CD8-positive, alpha-beta memory T cell (primary cell): ENCODE measurements at regions not wholly inside any gene's neighbourhood (a gene's known extent, or its start where the extent isn't known, plus 50 kb on each side); places are given as distances from the start of the nearest gene placed in this dataset.

ENCODE experiments used
- CTCF ChIA-PET: fragments of 350-600 bp; sonication (Branson Sonifier 250); formaldehyde crosslinking; loops from one replicate; lab custom pipeline; 2021; ENCODE audit warnings: antibody characterized with exemption; lab: Charles Lee
- POLR2A ChIA-PET: fragments of 350-600 bp; sonication (Branson Sonifier 250); formaldehyde crosslinking; loops from one replicate; lab custom pipeline; 2021; ENCODE audit warnings: antibody characterized with exemption; lab: Charles Lee
- DNase-seq, 5 donors: peaks; one replicate each; pipeline versions ENCODE4 v3.0.0 to v3.0.0-alpha.2; 2020 to 2022; ENCODE audit warnings: mixed read lengths in 1 of 5
- H3K27ac ChIP-seq: one replicate; pipeline ENCODE4 v1.7.0; 2013; ENCODE audit warnings: low read depth, mild to moderate bottlenecking, low read length, moderate library complexity
- H3K27me3 ChIP-seq: 2 replicates; pipeline ENCODE4 v1.7.0; 2013; ENCODE audit warnings: low read length, mild to moderate bottlenecking; ENCODE audit not compliant: insufficient read depth, poor library complexity, severe bottlenecking
- H3K36me3 ChIP-seq: 2 replicates; pipeline ENCODE4 v1.7.0; 2013; ENCODE audit warnings: mild to moderate bottlenecking, low read length, moderate library complexity; ENCODE audit not compliant: insufficient read depth
- H3K4me1 ChIP-seq: 2 replicates; pipeline ENCODE4 v1.7.0; 2013; ENCODE audit warnings: mild to moderate bottlenecking, low read length, moderate library complexity; ENCODE audit not compliant: insufficient read depth
- H3K4me3 ChIP-seq: 2 replicates; pipeline ENCODE4 v1.7.0; 2013; ENCODE audit warnings: mild to moderate bottlenecking, low read length
- H3K9me3 ChIP-seq: 2 replicates; pipeline ENCODE4 v1.7.0; 2013; ENCODE audit warnings: mild to moderate bottlenecking, low read length
- H3K27ac Mint-ChIP-seq, 8 donors: one replicate each; pipeline ENCODE4 v1.8.0; 2020 to 2021; ENCODE audit warnings: mixed read lengths in 8 of 8, mild to moderate bottlenecking in 6 of 8, inconsistent platforms in 3 of 8, moderate library complexity in 3 of 8
- H3K27me3 Mint-ChIP-seq, 2 donors: one replicate each; pipeline ENCODE4 v1.8.0; 2020 to 2021; ENCODE audit warnings: mixed read lengths in 2 of 2, mild to moderate bottlenecking in 1 of 2, moderate library complexity in 1 of 2
- H3K36me3 Mint-ChIP-seq, 3 donors: one replicate each; pipeline ENCODE4 v1.8.0; 2020 to 2021; ENCODE audit warnings: mixed read lengths in 3 of 3, inconsistent platforms in 1 of 3, mild to moderate bottlenecking in 1 of 3
- H3K4me1 Mint-ChIP-seq, 3 donors: one replicate each; pipeline ENCODE4 v1.8.0; 2020 to 2021; ENCODE audit warnings: mixed read lengths in 3 of 3, inconsistent platforms in 1 of 3, mild to moderate bottlenecking in 1 of 3
- H3K4me3 Mint-ChIP-seq, 7 donors: one replicate each; pipeline ENCODE4 v1.8.0; 2020 to 2021; ENCODE audit warnings: mixed read lengths in 7 of 7, mild to moderate bottlenecking in 6 of 7, moderate library complexity in 4 of 7, inconsistent platforms in 2 of 7
- H3K9me3 Mint-ChIP-seq, 5 donors: one replicate each; pipeline ENCODE4 v1.8.0; 2020 to 2022; ENCODE audit warnings: mixed read lengths in 5 of 5, mild to moderate bottlenecking in 3 of 5, moderate library complexity in 2 of 5, inconsistent platforms in 1 of 5

- no peak overlapping the region for H3K27ac Mint-ChIP-seq
- no peak overlapping the region for H3K27ac ChIP-seq
- no peaks in the 10 kb centered on the region for H3K27me3 ChIP-seq
- H3K36me3 Mint-ChIP-seq = no peaks in the 10 kb centered on the region
- H3K36me3 ChIP-seq = no peaks in the 10 kb centered on the region
- no peaks in the 10 kb centered on the region for H3K9me3 Mint-ChIP-seq
- POLR2A ChIA-PET = no interaction called here
- no peaks in the 10 kb centered on the region for H3K4me1 ChIP-seq
- H3K4me3 ChIP-seq = no peak overlapping the region
- CTCF ChIA-PET = no interaction called here
- H3K4me3 Mint-ChIP-seq = no peak overlapping the region
- no peaks in the 10 kb centered on the region for H3K4me1 Mint-ChIP-seq
- H3K9me3 ChIP-seq = no peaks in the 10 kb centered on the region
- DNase-seq = no peak
- H3K27me3 Mint-ChIP-seq = peaks cover 3% of the 10 kb centered on the region in 2 donors
Measured at GRCh38 chr2:45127321-45127720, 118.1 kb upstream of the SIX2 start.

GRCh38 chr2:45125232-45125631, 116.0 kb upstream of the SIX2 start:
- Mint-ChIP-seq H3K36me3 (no peaks in the 10 kb centered on the region), H3K4me3 (no peak overlapping the region)

GRCh38 chr2:45124456-45124855, 115.2 kb upstream of the SIX2 start:
- H3K27me3 ChIP-seq = no peaks in the 10 kb centered on the region
- no peaks in the 10 kb centered on the region for H3K9me3 Mint-ChIP-seq
- no peak overlapping the region for H3K27ac ChIP-seq
- CTCF ChIA-PET = no interaction called here
- H3K9me3 ChIP-seq = no peaks in the 10 kb centered on the region
- no peaks in the 10 kb centered on the region for H3K36me3 ChIP-seq
- no peaks in the 10 kb centered on the region for H3K4me1 Mint-ChIP-seq
- no peak overlapping the region for H3K4me3 Mint-ChIP-seq
- no peak overlapping the region for H3K27ac Mint-ChIP-seq
- H3K27me3 Mint-ChIP-seq = peaks cover 0 to 3% of the 10 kb centered on the region in 2 donors
- POLR2A ChIA-PET = no interaction called here
- H3K36me3 Mint-ChIP-seq = no peaks in the 10 kb centered on the region
- DNase-seq = no peak
- no peaks in the 10 kb centered on the region for H3K4me1 ChIP-seq
- H3K4me3 ChIP-seq = no peak overlapping the region

More at GRCh38 chr2:45125232-45125631, 116.0 kb upstream of the SIX2 start:
- Histone ChIP-seq H3K27me3 (no peaks in the 10 kb centered on the region), H3K27ac (no peak overlapping the region), H3K9me3 (no peaks in the 10 kb centered on the region), H3K4me1 (no peaks in the 10 kb centered on the region), H3K4me3 (no peak overlapping the region), H3K36me3 (no peaks in the 10 kb centered on the region)
- no peaks in the 10 kb centered on the region for H3K9me3 Mint-ChIP-seq
- H3K4me1 Mint-ChIP-seq = no peaks in the 10 kb centered on the region
- CTCF ChIA-PET = no interaction called here
- H3K27ac Mint-ChIP-seq = no peak overlapping the region
- POLR2A ChIA-PET = no interaction called here
- DNase-seq = no peak
- H3K27me3 Mint-ChIP-seq = peaks cover 0 to 3% of the 10 kb centered on the region in 2 donors

GRCh38 chr2:45123521-45124191, 114.4 kb upstream of the SIX2 start:
- Mint-ChIP-seq H3K27me3 (peaks cover 0 to 3% of the 10 kb centered on the region in 2 donors), H3K9me3 (no peaks in the 10 kb centered on the region), H3K36me3 (no peaks in the 10 kb centered on the region), H3K4me3 (no peak overlapping the region), H3K27ac (no peak overlapping the region), H3K4me1 (no peaks in the 10 kb centered on the region)
- POLR2A ChIA-PET = no interaction called here
- H3K27me3 ChIP-seq = no peaks in the 10 kb centered on the region
- no peak overlapping the region for H3K27ac ChIP-seq
- no peaks in the 10 kb centered on the region for H3K36me3 ChIP-seq
- H3K9me3 ChIP-seq = no peaks in the 10 kb centered on the region
- CTCF ChIA-PET = no interaction called here
- no peak for DNase-seq
- H3K4me3 ChIP-seq = no peak overlapping the region
- no peaks in the 10 kb centered on the region for H3K4me1 ChIP-seq

GRCh38 chr2:45123065-45123464, 113.8 kb upstream of the SIX2 start:
- Histone ChIP-seq H3K4me3 (no peak overlapping the region), H3K4me1 (no peaks in the 10 kb centered on the region), H3K36me3 (no peaks in the 10 kb centered on the region), H3K9me3 (no peaks in the 10 kb centered on the region), H3K27me3 (no peaks in the 10 kb centered on the region), H3K27ac (no peak overlapping the region)
- no peak overlapping the region for H3K4me3 Mint-ChIP-seq
- CTCF ChIA-PET = no interaction called here
- H3K27ac Mint-ChIP-seq = no peak overlapping the region
- POLR2A ChIA-PET = no interaction called here
- DNase-seq = no peak
- peaks cover 0 to 3% of the 10 kb centered on the region in 2 donors for H3K27me3 Mint-ChIP-seq
- no peaks in the 10 kb centered on the region for H3K36me3 Mint-ChIP-seq
- H3K4me1 Mint-ChIP-seq = no peaks in the 10 kb centered on the region
- no peaks in the 10 kb centered on the region for H3K9me3 Mint-ChIP-seq

GRCh38 chr2:45121236-45121927, 112.1 kb upstream of the SIX2 start:
- no peaks in the 10 kb centered on the region for H3K36me3 ChIP-seq
- no peak overlapping the region for H3K4me3 ChIP-seq
- ChIA-PET CTCF (no interaction called here), POLR2A (no interaction called here)
- no peak for DNase-seq
- no peak overlapping the region for H3K27ac ChIP-seq
- no peaks in the 10 kb centered on the region for H3K4me1 ChIP-seq
- Mint-ChIP-seq H3K27me3 (peaks cover 0 to 3% of the 10 kb centered on the region in 2 donors), H3K4me1 (no peaks in the 10 kb centered on the region), H3K36me3 (no peaks in the 10 kb centered on the region), H3K9me3 (no peaks in the 10 kb centered on the region), H3K4me3 (no peak overlapping the region), H3K27ac (no peak overlapping the region)
- no peaks in the 10 kb centered on the region for H3K9me3 ChIP-seq
- no peaks in the 10 kb centered on the region for H3K27me3 ChIP-seq

GRCh38 chr2:45120546-45120945, 111.3 kb upstream of the SIX2 start:
- no peak for DNase-seq
- Histone ChIP-seq H3K4me3 (no peak overlapping the region), H3K36me3 (no peaks in the 10 kb centered on the region), H3K9me3 (no peaks in the 10 kb centered on the region), H3K4me1 (no peaks in the 10 kb centered on the region), H3K27me3 (no peaks in the 10 kb centered on the region), H3K27ac (no peak overlapping the region)
- H3K36me3 Mint-ChIP-seq = no peaks in the 10 kb centered on the region
- no peaks in the 10 kb centered on the region for H3K9me3 Mint-ChIP-seq
- CTCF ChIA-PET = no interaction called here
- peaks cover 0 to 3% of the 10 kb centered on the region in 2 donors for H3K27me3 Mint-ChIP-seq
- no peaks in the 10 kb centered on the region for H3K4me1 Mint-ChIP-seq
- H3K27ac Mint-ChIP-seq = no peak overlapping the region
- no peak overlapping the region for H3K4me3 Mint-ChIP-seq
- POLR2A ChIA-PET = no interaction called here

GRCh38 chr2:45119855-45120254, 110.6 kb upstream of the SIX2 start:
- Histone ChIP-seq H3K9me3 (no peaks in the 10 kb centered on the region), H3K4me3 (no peak overlapping the region), H3K36me3 (no peaks in the 10 kb centered on the region), H3K27me3 (no peaks in the 10 kb centered on the region), H3K27ac (no peak overlapping the region), H3K4me1 (no peaks in the 10 kb centered on the region)
- ChIA-PET POLR2A (no interaction called here), CTCF (no interaction called here)
- Mint-ChIP-seq H3K4me3 (no peak overlapping the region), H3K27ac (no peak overlapping the region), H3K4me1 (no peaks in the 10 kb centered on the region), H3K36me3 (no peaks in the 10 kb centered on the region), H3K27me3 (peaks cover 0 to 3% of the 10 kb centered on the region in 2 donors), H3K9me3 (no peaks in the 10 kb centered on the region)
- DNase-seq = no peak
